Natural killer cell (primary cell): ENCODE measurements at regions not wholly inside any gene's neighbourhood (a gene's known extent, or its start where the extent isn't known, plus 50 kb on each side); places are given as distances from the start of the nearest gene placed in this dataset.
"Not testable (repeated sequence)": the region's sequence is repeated elsewhere in the genome, so short reads cannot be mapped to it uniquely, and the experiment has no call there.

Experiments
- ATAC-seq, 3 donors: fragments of 150-1000 bp in 2 of 3; fragments of 200-7000 bp in 1 of 3; cut with Tn5 transposase; 1 replicate in 1 of 3; 2 replicates in 2 of 3; pipeline ENCODE4 v1.10.0; 2021; ENCODE audit warnings: mild to moderate bottlenecking in 2 of 3, moderate library complexity in 2 of 3
- DNase-seq, 2 donors: peaks; one replicate each; pipeline versions ENCODE4 v3.0.0 to v3.0.0-alpha.2; 2013 to 2021; ENCODE audit warnings: mixed read lengths in 1 of 2
- H3K27ac ChIP-seq: one replicate; pipeline ENCODE4 v1.5.1; 2013; ENCODE audit warnings: mild to moderate bottlenecking, low read length
- H3K27me3 ChIP-seq: one replicate; pipeline ENCODE4 v1.6.1; 2013; ENCODE audit warnings: low read length; ENCODE audit not compliant: control insufficient read depth, insufficient read depth
- H3K36me3 ChIP-seq: one replicate; pipeline ENCODE4 v1.6.1; 2013; ENCODE audit warnings: low read length; ENCODE audit not compliant: control insufficient read depth, insufficient read depth
- H3K4me1 ChIP-seq: one replicate; pipeline ENCODE4 v1.6.1; 2013; ENCODE audit warnings: low read length; ENCODE audit not compliant: control insufficient read depth, insufficient read depth
- H3K4me3 ChIP-seq: one replicate; pipeline ENCODE4 v1.5.1; 2013; ENCODE audit warnings: low read length
- H3K9me3 ChIP-seq: one replicate; pipeline ENCODE4 v1.6.1; 2013; ENCODE audit warnings: low read length; ENCODE audit not compliant: control insufficient read depth, insufficient read depth
- H3K27ac Mint-ChIP-seq, 2 donors: one replicate each; pipeline ENCODE4 v1.8.0; 2022; ENCODE audit warnings: mild to moderate bottlenecking in 2 of 2, mixed read lengths in 2 of 2, moderate library complexity in 1 of 2
- H3K27me3 Mint-ChIP-seq, 2 donors: one replicate each; pipeline ENCODE4 v1.8.0; 2022; ENCODE audit warnings: low read depth in 2 of 2, mixed read lengths in 2 of 2
- H3K36me3 Mint-ChIP-seq: one replicate; pipeline ENCODE4 v1.8.0; 2022; ENCODE audit warnings: mixed read lengths
- H3K4me1 Mint-ChIP-seq, 2 donors: one replicate each; pipeline ENCODE4 v1.8.0; 2022; ENCODE audit warnings: mixed read lengths in 2 of 2
- H3K4me3 Mint-ChIP-seq: one replicate; pipeline ENCODE4 v1.8.0; 2022; ENCODE audit warnings: mild to moderate bottlenecking, moderate library complexity, mixed read lengths
- H3K9me3 Mint-ChIP-seq, 2 donors: one replicate each; pipeline ENCODE4 v1.8.0; 2022; ENCODE audit warnings: mixed read lengths in 2 of 2
- WGBS: methylation state at CpG from one replicate; pipeline ENCODE4 v1.1.7; 2013; ENCODE audit warnings: missing lambda C conversion rate; ENCODE audit not compliant: insufficient coverage; 5-methylcytosine and 5-hydroxymethylcytosine counted together
- intact Hi-C: fragments of 100-400 bp; cut with micrococcal nuclease; formaldehyde crosslinking; loops from one replicate; pipeline ENCODE4 v1.14.2; 2022
- TF ChIP-seq, protein P1 (sequence below): fragments of 200-600 bp; IDR thresholded peaks from one replicate; pipeline ENCODE4 v1.8.0; 2022; ENCODE audit warnings: antibody characterized with exemption

DNA sequence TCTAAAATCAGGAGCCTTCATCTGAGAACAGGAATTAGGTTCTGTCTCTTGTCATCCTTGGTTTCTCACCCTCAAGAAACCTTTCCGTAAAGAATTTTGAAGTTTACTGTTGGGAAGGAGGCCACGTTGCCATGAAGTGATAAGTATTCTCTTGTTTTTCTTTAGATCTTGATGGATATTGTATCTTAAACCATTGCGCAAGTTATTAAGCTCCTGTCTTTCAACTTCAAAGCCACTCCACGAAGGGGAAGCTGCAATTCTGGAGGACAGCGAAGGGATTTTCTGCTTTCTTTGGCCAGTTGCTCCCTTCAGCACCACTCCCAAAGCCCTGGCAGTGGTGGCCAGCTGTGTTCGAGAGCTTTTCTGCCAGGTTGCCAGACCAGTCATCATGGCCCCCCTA, 198.1 kb upstream of the EXOC2 start:
- DNase-seq (no peak), ATAC-seq (no peak)
- H3K27me3 Mint-ChIP-seq = peaks cover 0 to 8% of the 10 kb centered on the region in 2 donors
- no peaks in the 10 kb centered on the region for H3K36me3 Mint-ChIP-seq
- no peaks in the 10 kb centered on the region for H3K4me1 Mint-ChIP-seq
- H3K36me3 ChIP-seq = no peaks in the 10 kb centered on the region
- no peaks in the 10 kb centered on the region for H3K27me3 ChIP-seq
- WGBS = 82% methylated on average over 6 of the region's 6 CpGs
- H3K9me3 Mint-ChIP-seq = no peaks in the 10 kb centered on the region
- H3K4me1 ChIP-seq = no peaks in the 10 kb centered on the region
- H3K4me3 ChIP-seq = no peak overlapping the region
- TF ChIP-seq, protein P1, sequence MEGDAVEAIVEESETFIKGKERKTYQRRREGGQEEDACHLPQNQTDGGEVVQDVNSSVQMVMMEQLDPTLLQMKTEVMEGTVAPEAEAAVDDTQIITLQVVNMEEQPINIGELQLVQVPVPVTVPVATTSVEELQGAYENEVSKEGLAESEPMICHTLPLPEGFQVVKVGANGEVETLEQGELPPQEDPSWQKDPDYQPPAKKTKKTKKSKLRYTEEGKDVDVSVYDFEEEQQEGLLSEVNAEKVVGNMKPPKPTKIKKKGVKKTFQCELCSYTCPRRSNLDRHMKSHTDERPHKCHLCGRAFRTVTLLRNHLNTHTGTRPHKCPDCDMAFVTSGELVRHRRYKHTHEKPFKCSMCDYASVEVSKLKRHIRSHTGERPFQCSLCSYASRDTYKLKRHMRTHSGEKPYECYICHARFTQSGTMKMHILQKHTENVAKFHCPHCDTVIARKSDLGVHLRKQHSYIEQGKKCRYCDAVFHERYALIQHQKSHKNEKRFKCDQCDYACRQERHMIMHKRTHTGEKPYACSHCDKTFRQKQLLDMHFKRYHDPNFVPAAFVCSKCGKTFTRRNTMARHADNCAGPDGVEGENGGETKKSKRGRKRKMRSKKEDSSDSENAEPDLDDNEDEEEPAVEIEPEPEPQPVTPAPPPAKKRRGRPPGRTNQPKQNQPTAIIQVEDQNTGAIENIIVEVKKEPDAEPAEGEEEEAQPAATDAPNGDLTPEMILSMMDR = no peak
- H3K4me3 Mint-ChIP-seq = no peak overlapping the region
- intact Hi-C loops = no loop called here
- no peak overlapping the region for H3K27ac ChIP-seq
- no peaks in the 10 kb centered on the region for H3K9me3 ChIP-seq
- no peak overlapping the region for H3K27ac Mint-ChIP-seq

DNA sequence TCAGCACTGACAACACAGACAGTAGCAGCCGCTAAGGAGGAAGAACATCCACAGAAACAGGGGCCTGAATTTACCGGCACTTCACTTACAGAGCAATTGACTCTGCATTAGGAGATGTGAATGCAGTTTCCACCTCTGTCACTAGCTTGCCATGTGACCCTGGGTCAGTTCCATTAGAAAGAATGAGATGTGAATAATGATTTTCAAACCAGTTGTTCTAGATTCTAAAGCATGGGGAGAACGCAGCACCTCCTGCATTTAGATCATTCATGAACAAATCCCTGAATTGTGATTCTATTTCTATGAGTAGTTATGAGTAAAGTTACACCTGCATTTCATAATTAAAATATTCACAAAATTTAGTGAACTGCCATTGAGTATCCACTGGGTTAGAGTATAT, 197.3 kb upstream of the EXOC2 start:
- intact Hi-C loops = no loop called here
- H3K27me3 ChIP-seq = no peaks in the 10 kb centered on the region
- H3K9me3 ChIP-seq = no peaks in the 10 kb centered on the region
- H3K36me3 ChIP-seq = no peaks in the 10 kb centered on the region
- Mint-ChIP-seq H3K4me1 (no peaks in the 10 kb centered on the region), H3K27me3 (peaks cover 0 to 8% of the 10 kb centered on the region in 2 donors), H3K9me3 (no peaks in the 10 kb centered on the region), H3K36me3 (no peaks in the 10 kb centered on the region), H3K27ac (no peak overlapping the region), H3K4me3 (no peak overlapping the region)
- no peaks in the 10 kb centered on the region for H3K4me1 ChIP-seq
- TF ChIP-seq, protein P1 = no peak
- DNase-seq (no peak), ATAC-seq (no peak)
- no peak overlapping the region for H3K4me3 ChIP-seq
- no peak overlapping the region for H3K27ac ChIP-seq
- WGBS = 81% methylated on average over 2 of the region's 3 CpGs

DNA sequence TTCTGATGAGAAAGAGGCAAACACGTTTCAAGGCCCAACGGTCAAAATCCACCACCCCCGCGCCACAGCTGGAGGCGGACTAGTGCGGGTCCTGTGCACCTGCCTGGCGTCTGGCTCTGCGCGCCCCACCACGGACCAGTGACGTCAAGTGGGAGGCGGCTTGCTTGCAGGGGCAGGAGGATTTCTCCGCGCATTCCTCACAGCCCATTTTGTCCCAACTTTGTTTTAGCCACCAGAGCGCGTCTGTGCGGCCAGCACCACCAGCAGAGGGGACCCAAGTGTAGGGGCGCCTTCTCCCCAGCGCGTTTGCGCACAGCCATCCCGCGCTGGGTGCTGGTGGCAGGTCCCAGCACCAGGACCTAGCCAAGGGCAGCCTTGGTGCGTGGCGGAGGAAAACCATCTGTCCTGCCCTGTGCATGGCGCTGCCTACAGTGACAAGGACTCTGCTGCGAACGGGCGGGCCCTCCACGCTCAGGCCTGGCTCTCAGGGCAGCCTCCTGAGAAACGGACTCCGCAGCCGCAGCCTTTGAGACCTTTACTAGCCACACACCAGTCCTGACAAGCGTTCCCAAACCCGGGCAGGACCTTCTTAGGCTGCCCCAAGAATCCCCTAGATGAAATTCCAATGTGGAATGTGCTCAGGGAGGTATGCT, 194.8 kb upstream of the EXOC2 start:
- no peak overlapping the region for H3K4me3 Mint-ChIP-seq
- H3K27ac Mint-ChIP-seq = no peak overlapping the region
- Histone ChIP-seq H3K27me3 (no peaks in the 10 kb centered on the region), H3K4me1 (no peaks in the 10 kb centered on the region), H3K4me3 (no peak overlapping the region), H3K9me3 (no peaks in the 10 kb centered on the region), H3K36me3 (no peaks in the 10 kb centered on the region), H3K27ac (no peak overlapping the region)
- TF ChIP-seq, protein P1 = no peak
- intact Hi-C loops = no loop called here
- DNase-seq = no peak
- ATAC-seq = no peak
- WGBS = 85% methylated on average over 35 of the region's 35 CpGs
- H3K27me3 Mint-ChIP-seq = peaks cover 2 to 8% of the 10 kb centered on the region in 2 donors
- H3K9me3 Mint-ChIP-seq = no peaks in the 10 kb centered on the region
- H3K36me3 Mint-ChIP-seq = no peaks in the 10 kb centered on the region
- H3K4me1 Mint-ChIP-seq = peaks cover 0 to 5% of the 10 kb centered on the region in 2 donors

DNA sequence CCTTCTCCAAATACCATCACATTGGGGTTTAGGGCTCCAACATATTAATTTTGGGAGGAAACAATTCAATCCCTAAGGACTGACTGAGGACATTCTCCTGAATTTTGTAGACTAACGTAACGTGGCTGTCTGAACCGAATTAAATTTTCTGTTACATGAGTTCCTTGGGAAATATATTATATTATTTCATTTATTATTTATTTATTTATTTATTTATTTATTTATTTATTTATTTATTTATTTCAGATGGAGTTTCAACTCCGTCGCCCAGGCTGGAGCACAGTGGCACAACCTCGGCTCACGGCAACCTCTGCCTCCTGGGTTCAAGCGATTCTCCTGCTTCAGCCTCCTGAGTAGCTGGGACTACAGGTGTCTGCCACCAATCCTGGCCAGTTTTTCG, 193.2 kb upstream of the EXOC2 start:
- intact Hi-C loops, H3K4me1 Mint-ChIP-seq, H3K36me3 Mint-ChIP-seq, H3K9me3 Mint-ChIP-seq, H3K4me1 ChIP-seq, H3K4me3 Mint-ChIP-seq, H3K27ac Mint-ChIP-seq, DNase-seq, H3K27me3 ChIP-seq, ATAC-seq, H3K4me3 ChIP-seq, H3K9me3 ChIP-seq, H3K36me3 ChIP-seq, H3K27ac ChIP-seq: not testable (repeated sequence)
- peaks cover 2 to 15% of the 10 kb centered on the region in 2 donors for H3K27me3 Mint-ChIP-seq
- WGBS = 94% methylated on average over 6 of the region's 9 CpGs
